H54 (cell line): ENCODE measurements at regions not wholly inside any gene's neighbourhood (a gene's known extent, or its start where the extent isn't known, plus 50 kb on each side); places are given as distances from the start of the nearest gene placed in this dataset.

ENCODE experiments used
- DNase-seq: peaks from one replicate; pipeline ENCODE4 v3.0.0; 2011; ENCODE audit warnings: low spot score, mixed read lengths; ENCODE audit not compliant: insufficient read length
- FAIRE-seq: peaks from 3 replicates; lab custom pipeline; 2011; peaks lifted over from hg19 to GRCh38; lab: Jason Lieb, UNC
- POLR2A ChIP-seq: IDR thresholded peaks from 2 replicates; pipeline ENCODE4 v1.6.1; 2011; ENCODE audit warnings: low read depth, mild to moderate bottlenecking, low read length

DNA sequence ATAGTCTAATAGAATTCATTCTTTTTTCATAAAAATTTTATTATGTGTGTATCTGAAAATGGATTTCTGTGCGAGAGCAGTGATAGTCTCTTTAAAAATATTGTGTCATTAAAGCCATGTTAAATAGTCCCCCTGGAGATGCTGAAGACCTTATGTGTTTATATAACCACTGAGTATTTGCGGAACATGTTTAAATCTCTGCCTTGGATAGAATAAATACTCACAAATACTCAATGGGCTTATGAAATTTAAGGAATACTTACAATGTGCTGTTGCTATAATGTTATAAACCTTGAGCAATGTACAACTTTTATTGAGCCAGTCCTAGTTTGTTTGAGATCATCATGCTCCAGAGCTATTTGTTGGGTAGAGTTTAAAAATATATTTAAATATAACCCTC lies 226.0 kb downstream of the SNAPC1 start:
- TF ChIP-seq POLR2A = no peak
- DNase-seq = no peak
- FAIRE-seq = no peak

- FAIRE-seq = no peak
- TF ChIP-seq POLR2A = no peak
- DNase-seq = no peak
These were observed 229.9 kb downstream of the SNAPC1 start for GRCh38 chr14:61992139-61992538.

DNA sequence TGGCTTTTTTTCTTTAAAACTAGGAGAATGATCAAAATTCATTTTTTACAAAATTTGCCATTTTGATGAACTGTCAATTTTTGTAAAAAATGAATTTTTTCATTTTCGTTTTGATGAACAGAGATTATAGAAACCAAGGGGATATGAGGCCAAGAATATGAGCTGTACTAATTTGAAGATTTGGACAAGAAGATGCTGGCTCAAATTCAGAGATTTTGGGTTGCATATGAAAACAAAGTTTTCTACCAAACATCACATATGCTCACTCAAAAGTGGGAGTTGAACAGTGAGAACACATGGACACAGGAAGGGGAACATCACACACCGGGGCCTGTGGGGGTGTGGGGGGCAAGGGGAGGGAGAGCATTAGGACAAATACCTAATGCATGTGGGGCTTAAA lies 230.7 kb downstream of the SNAPC1 start:
- no peak for TF ChIP-seq POLR2A
- FAIRE-seq = no peak
- no peak for DNase-seq

- FAIRE-seq (no peak), DNase-seq (no peak)
- no peak for TF ChIP-seq POLR2A
These were observed 232.4 kb downstream of the SNAPC1 start for GRCh38 chr14:61994589-61994988.

- DNase-seq (no peak), FAIRE-seq (no peak)
- TF ChIP-seq POLR2A = no peak
These were observed 234.5 kb downstream of the SNAPC1 start for GRCh38 chr14:61996753-61997152.

GRCh38 chr14:61997161-61997560 lies 234.9 kb downstream of the SNAPC1 start:
- DNase-seq (no peak), FAIRE-seq (no peak)
- TF ChIP-seq POLR2A = no peak

DNA sequence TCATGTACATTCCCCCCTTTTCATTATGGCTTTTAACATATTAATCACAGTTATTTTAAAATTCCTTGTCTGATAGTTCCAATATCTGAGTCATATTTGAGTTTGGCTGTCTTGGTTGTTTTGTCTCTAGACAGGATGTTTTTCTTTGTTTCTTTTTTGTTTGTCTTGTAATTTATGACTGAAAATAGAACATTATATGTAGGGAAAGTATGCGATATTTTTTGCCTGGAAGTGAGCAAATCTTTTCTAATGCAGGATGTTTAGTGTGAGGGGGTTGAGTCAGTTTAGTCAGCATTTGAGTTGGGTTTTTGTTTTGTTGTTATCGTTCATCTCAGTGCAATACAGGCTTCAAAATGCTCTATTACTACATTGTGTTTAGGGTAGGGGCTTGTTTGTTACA lies 239.7 kb downstream of the SNAPC1 start:
- DNase-seq = no peak
- FAIRE-seq = no peak
- TF ChIP-seq POLR2A = no peak

GRCh38 chr14:62002642-62003041 lies 240.4 kb downstream of the SNAPC1 start:
- no peak for FAIRE-seq
- DNase-seq = no peak

DNA sequence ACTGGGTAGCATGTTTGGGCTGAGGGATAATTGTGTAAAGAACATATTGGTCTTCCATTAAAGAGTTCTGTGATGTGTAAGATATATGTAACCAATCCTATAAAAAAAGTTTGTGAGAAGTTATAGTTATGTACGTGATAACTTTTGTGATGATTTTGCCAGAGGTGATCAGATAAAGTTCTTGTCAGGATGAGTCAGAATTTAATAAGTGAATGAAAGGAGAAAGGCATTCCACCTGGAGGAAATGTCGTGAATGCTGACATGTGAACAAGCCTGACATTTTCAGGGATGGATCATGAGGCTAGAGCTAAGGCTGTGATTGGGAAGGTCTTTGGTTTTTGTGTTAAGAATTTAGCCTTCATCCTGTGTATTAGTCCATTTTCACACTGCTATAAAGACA lies 241.5 kb downstream of the SNAPC1 start:
- DNase-seq (no peak), FAIRE-seq (no peak)
- no peak for TF ChIP-seq POLR2A

More at GRCh38 chr14:62002642-62003041, 240.4 kb downstream of the SNAPC1 start:
- no peak for TF ChIP-seq POLR2A

GRCh38 chr14:62006116-62006731 lies 244.0 kb downstream of the SNAPC1 start:
- no peak for FAIRE-seq
- DNase-seq = no peak

DNA sequence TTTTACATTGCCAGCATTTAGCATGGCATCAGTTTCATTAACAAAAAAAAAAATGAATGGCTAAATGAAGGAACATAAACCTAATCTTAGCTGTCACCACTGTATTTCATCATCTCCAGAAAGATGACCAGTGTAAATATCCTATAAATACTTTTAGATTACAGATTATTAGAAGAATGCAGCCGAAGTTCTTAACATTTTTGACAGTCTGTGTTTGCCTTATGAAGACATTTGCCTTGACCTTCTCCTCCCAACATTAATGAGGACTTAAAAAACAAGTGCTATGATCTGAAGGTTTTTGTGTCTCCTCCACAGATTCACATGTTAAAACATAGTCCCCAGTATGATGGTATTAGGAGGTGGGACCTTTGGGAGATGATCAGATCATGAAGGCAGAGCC lies 253.0 kb downstream of the SNAPC1 start:
- DNase-seq = no peak
- no peak for TF ChIP-seq POLR2A
- FAIRE-seq = no peak

More at GRCh38 chr14:62006116-62006731, 244.0 kb downstream of the SNAPC1 start:
- TF ChIP-seq POLR2A = no peak

- no peak for TF ChIP-seq POLR2A
- DNase-seq (no peak), FAIRE-seq (no peak)
These were observed 253.7 kb downstream of the SNAPC1 start for GRCh38 chr14:62015945-62016344.

DNA sequence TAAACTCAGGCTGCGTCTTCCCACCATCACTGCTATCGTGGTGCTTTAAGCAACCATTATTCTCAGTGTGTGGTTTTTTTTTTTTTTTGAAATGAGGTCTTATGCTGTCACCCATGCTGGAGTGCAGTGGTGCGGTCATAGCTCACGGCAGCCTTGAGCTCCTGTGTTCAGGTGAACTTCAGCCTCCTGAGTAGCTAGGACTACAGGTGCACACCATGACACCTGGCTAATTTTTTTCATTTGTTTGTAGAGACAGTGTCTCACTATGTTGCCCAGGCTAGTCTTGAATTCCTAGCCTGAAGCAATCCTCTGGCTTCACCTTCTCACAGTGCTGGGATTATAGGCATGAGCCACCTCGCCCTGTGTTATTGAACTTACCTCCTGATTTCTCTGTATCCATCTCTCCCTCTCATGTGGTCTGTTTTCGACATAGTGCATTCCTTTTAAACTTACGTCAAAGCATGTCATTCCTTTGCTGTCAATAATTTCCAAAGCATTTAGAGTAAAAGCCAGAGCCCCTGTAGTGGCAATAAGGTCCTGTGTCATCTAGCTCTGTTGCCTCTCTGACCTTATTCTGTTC lies 255.5 kb downstream of the SNAPC1 start:
- no peak for DNase-seq
- TF ChIP-seq POLR2A = no peak

DNA sequence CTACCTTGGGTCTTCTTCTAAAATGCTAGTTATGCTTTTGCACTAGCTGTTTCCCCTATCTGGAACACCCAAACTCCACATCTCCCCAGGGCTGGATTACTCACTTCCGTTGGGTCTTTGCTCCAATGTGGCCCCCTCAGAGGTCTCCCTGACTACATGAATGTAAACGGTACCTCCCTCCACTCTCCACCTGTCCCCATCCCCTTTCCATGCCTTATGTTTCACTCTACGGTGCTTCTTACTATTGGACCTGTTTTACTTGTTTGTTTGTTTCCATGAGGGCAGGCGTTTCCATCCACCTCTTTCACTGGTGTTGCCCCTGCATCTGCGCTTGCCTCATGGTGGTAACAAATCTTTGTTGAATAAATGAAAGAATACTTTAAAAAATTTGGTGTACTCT lies 256.4 kb downstream of the SNAPC1 start:
- no peak for FAIRE-seq
- no peak for TF ChIP-seq POLR2A
- DNase-seq = no peak

More for the DNA sequence above, 255.5 kb downstream of the SNAPC1 start:
- no peak for FAIRE-seq

- FAIRE-seq (no peak), DNase-seq (no peak)
- no peak for TF ChIP-seq POLR2A
These were observed 265.7 kb downstream of the SNAPC1 start for GRCh38 chr14:62027958-62028357.
